PC-3 (cell line): ENCODE measurements at regions not wholly inside any gene's neighbourhood (a gene's known extent, or its start where the extent isn't known, plus 50 kb on each side); places are given as distances from the start of the nearest gene placed in this dataset.

Experiments used
- ATAC-seq: fragments of 200-7000 bp; cut with Tn5 transposase; 2 replicates; pipeline ENCODE4 v1.9.1; 2020; ENCODE audit warnings: mild to moderate bottlenecking, moderate library complexity
- BruUV-seq: library from RNA; stranded (reverse); fragments of 400-500 nt; replicated peaks from 2 replicates; lab custom pipeline; 2021; lab: Mats Ljungman, UMichigan
- CTCF ChIA-PET: fragments of 300-600 bp; sonication (Branson Sonifier 250); formaldehyde crosslinking; loops from one replicate; lab custom pipeline; 2022; ENCODE audit warnings: antibody characterized with exemption; lab: Charles Lee
- POLR2A ChIA-PET: fragments of 300-600 bp; sonication (Branson Sonifier 250); formaldehyde crosslinking; loops from one replicate; lab custom pipeline; 2022; ENCODE audit warnings: antibody characterized with exemption; ENCODE audit not compliant: unreplicated experiment; lab: Charles Lee
- DNase-seq: peaks from one replicate; pipeline ENCODE4 v3.0.0-alpha.2; 2015
- H2AFZ ChIP-seq: fragments of 300-600 bp; sonication (generic); 2 replicates; pipeline ENCODE4 v1.6.0; 2016; ENCODE audit warnings: antibody characterized with exemption, low read length
- H3F3A ChIP-seq: fragments of 300-600 bp; sonication (generic); one replicate; pipeline ENCODE4 v1.6.0; 2017; ENCODE audit warnings: antibody characterized with exemption, low read length, control low read depth, mild to moderate bottlenecking; ENCODE audit not compliant: unreplicated experiment
- H3K27ac ChIP-seq: fragments of 300-600 bp; sonication (generic); 2 replicates; pipeline ENCODE4 v1.5.1; 2016; ENCODE audit warnings: mild to moderate bottlenecking, low read length
- H3K27me3 ChIP-seq: fragments of 300-600 bp; sonication (generic); 2 replicates; pipeline ENCODE4 v1.6.1; 2016; ENCODE audit warnings: low read length, mixed read lengths
- H3K36me3 ChIP-seq: fragments of 300-600 bp; sonication (generic); 2 replicates; pipeline ENCODE4 v1.6.1; 2016; ENCODE audit warnings: low read depth, mixed run types, low read length, mixed read lengths
- H3K4me1 ChIP-seq: fragments of 300-600 bp; sonication (generic); 2 replicates; pipeline ENCODE4 v1.5.1; 2016; ENCODE audit warnings: low read length; ENCODE audit not compliant: insufficient read depth
- H3K4me2 ChIP-seq: fragments of 300-600 bp; sonication (generic); 2 replicates; pipeline ENCODE4 v1.6.0; 2016; ENCODE audit warnings: low read length
- H3K4me3 ChIP-seq: fragments of 300-600 bp; sonication (generic); 2 replicates; pipeline ENCODE4 v1.5.1; 2016; ENCODE audit warnings: mild to moderate bottlenecking, low read length, mixed read lengths
- H3K79me2 ChIP-seq: fragments of 300-600 bp; sonication (generic); 2 replicates; pipeline ENCODE4 v1.6.1; 2017; ENCODE audit warnings: low read length, mixed read lengths
- H3K9ac ChIP-seq: fragments of 300-600 bp; sonication (generic); 2 replicates; pipeline ENCODE4 v1.6.0; 2016; ENCODE audit warnings: mild to moderate bottlenecking, low read length
- H3K9me2 ChIP-seq: fragments of 300-600 bp; sonication (generic); replicated peaks from 2 replicates; pipeline ENCODE4 v1.6.1; 2016; ENCODE audit warnings: mixed run types, low read length, mixed read lengths
- H3K9me3 ChIP-seq: fragments of 300-600 bp; sonication (generic); 2 replicates; pipeline ENCODE4 v1.6.1; 2016; ENCODE audit warnings: low read length, mixed read lengths
- H4K20me1 ChIP-seq: fragments of 300-600 bp; sonication (generic); 2 replicates; pipeline ENCODE4 v1.6.1; 2016; ENCODE audit warnings: low read length, mixed read lengths
- EZH2 ChIP-seq: fragments of 300-600 bp; sonication (generic); IDR thresholded peaks from one replicate; pipeline ENCODE4 v1.6.1; 2017; ENCODE audit warnings: antibody characterized with exemption, mild to moderate bottlenecking, low read length; ENCODE audit not compliant: unreplicated experiment
- EZH2phosphoT487 ChIP-seq: fragments of 300-600 bp; sonication (generic); IDR thresholded peaks from 2 replicates; pipeline ENCODE4 v1.6.1; 2018; ENCODE audit warnings: mild to moderate bottlenecking, antibody characterized with exemption, low read length, borderline replicate concordance
- intact Hi-C: fragments of 100-400 bp; cut with micrococcal nuclease; formaldehyde crosslinking; loops from 2 replicates; pipeline ENCODE4 v1.9.0; 2023
- TF ChIP-seq, protein P1 (sequence below): fragments of 300-600 bp; sonication (generic); conservative IDR thresholded peaks from 2 replicates; pipeline ENCODE4 v1.5.1; 2017; ENCODE audit warnings: antibody characterized with exemption, low read depth, mild to moderate bottlenecking, low read length

DNA sequence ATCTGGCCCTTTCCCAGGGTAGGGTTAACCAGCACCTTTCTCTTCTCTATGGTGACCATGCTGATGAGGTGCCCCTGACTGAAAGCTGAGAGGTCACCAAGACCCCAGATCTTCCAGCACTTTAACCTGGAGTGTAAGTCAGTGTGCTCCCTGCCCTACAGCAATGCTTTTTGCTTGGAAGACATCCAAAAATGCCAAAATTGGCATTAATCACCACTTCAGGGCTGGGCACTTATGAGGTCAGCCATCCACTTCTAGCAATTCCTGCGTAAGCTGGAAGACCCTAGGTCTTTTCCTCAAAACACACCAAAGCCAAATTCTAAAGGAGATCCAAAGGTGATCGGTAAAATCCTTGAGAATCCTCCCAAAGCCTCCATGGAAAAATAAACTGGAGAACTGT lies 81.2 kb upstream of the LOC128125822 start:
- Histone ChIP-seq H3K4me2 (no peak overlapping the region), H3K27ac (no peak overlapping the region), H3F3A (no peaks in the 10 kb centered on the region), H3K9ac (no peak overlapping the region), H3K9me2 (no peaks in the 10 kb centered on the region), H3K4me1 (no peaks in the 10 kb centered on the region), H3K36me3 (no peaks in the 10 kb centered on the region), H3K27me3 (no peaks in the 10 kb centered on the region), H3K9me3 (no peaks in the 10 kb centered on the region), H3K4me3 (no peak overlapping the region), H3K79me2 (no peaks in the 10 kb centered on the region), H2AFZ (no peak overlapping the region), H4K20me1 (no peaks in the 10 kb centered on the region)
- no TSS peak for BruUV-seq
- DNase-seq (peak; percentile 7), ATAC-seq (no peak)
- TF ChIP-seq, protein P1, sequence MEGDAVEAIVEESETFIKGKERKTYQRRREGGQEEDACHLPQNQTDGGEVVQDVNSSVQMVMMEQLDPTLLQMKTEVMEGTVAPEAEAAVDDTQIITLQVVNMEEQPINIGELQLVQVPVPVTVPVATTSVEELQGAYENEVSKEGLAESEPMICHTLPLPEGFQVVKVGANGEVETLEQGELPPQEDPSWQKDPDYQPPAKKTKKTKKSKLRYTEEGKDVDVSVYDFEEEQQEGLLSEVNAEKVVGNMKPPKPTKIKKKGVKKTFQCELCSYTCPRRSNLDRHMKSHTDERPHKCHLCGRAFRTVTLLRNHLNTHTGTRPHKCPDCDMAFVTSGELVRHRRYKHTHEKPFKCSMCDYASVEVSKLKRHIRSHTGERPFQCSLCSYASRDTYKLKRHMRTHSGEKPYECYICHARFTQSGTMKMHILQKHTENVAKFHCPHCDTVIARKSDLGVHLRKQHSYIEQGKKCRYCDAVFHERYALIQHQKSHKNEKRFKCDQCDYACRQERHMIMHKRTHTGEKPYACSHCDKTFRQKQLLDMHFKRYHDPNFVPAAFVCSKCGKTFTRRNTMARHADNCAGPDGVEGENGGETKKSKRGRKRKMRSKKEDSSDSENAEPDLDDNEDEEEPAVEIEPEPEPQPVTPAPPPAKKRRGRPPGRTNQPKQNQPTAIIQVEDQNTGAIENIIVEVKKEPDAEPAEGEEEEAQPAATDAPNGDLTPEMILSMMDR = no peak
- no peak for TF ChIP-seq EZH2phosphoT487
- TF ChIP-seq EZH2 = no peak
- ChIA-PET POLR2A (no interaction called here), CTCF (no interaction called here)
- intact Hi-C loops = no loop called here

DNA sequence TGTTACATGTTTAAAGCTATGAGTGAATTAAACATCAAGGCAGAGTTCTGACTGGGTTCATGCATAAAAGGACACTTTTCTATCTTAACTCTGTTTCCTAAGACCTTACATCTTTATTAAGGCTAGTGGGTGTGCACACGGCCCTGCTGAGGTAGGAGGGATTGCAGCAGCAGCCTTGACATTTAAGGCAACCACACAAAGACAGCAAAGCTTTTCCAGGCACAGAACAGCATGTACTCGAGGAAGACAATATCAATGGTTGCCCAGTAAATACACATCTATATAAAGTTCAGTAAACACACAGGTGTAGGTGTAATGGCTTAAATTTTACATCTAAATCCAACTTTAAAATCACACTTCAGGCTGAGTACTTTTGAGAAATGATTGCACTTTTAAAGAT lies 79.8 kb upstream of the LOC128125822 start:
- Histone ChIP-seq H3K79me2 (no peaks in the 10 kb centered on the region), H3K27me3 (no peaks in the 10 kb centered on the region), H3K27ac (no peak overlapping the region), H3K9me3 (no peaks in the 10 kb centered on the region), H3K4me3 (no peak overlapping the region), H3F3A (no peaks in the 10 kb centered on the region), H3K4me1 (no peaks in the 10 kb centered on the region), H3K9me2 (no peaks in the 10 kb centered on the region), H3K9ac (no peak overlapping the region), H4K20me1 (no peaks in the 10 kb centered on the region), H2AFZ (no peak overlapping the region), H3K4me2 (no peak overlapping the region), H3K36me3 (no peaks in the 10 kb centered on the region)
- TF ChIP-seq EZH2phosphoT487 (no peak), EZH2 (no peak)
- TF ChIP-seq, protein P1 = no peak
- no TSS peak for BruUV-seq
- ATAC-seq (no peak), DNase-seq (no peak)
- intact Hi-C loops = no loop called here
- ChIA-PET CTCF (no interaction called here), POLR2A (no interaction called here)

DNA sequence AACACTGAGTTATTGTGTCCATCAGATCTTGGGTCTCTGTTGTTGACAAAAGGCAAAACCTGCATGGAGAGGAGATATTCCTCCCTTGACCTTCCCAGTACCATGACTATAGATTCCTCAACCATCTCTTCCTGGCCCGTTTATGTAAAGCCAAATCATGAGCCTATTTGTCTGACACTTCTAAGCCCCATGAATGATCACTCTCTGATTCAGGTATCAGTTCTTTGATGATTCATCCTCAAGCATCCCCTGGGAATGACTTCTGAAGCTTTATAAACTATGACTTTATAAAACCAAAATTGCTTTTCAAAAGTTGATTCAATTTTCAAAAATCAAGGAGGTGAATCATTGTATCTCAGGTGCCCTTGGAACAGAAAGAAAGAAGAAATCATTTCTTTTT lies 78.7 kb upstream of the LOC128125822 start:
- DNase-seq = peak; percentile 4
- Histone ChIP-seq H3K4me3 (no peak overlapping the region), H3K36me3 (no peaks in the 10 kb centered on the region), H3K4me1 (no peaks in the 10 kb centered on the region), H3F3A (no peaks in the 10 kb centered on the region), H3K27me3 (no peaks in the 10 kb centered on the region), H3K79me2 (no peaks in the 10 kb centered on the region), H2AFZ (no peak overlapping the region), H3K4me2 (no peak overlapping the region), H4K20me1 (no peaks in the 10 kb centered on the region), H3K27ac (no peak overlapping the region), H3K9me3 (no peaks in the 10 kb centered on the region), H3K9ac (no peak overlapping the region), H3K9me2 (no peaks in the 10 kb centered on the region)
- no TSS peak for BruUV-seq
- intact Hi-C loops = no loop called here
- POLR2A ChIA-PET = no interaction called here
- no peak for ATAC-seq
- CTCF ChIA-PET = no interaction called here
- TF ChIP-seq, protein P1 = no peak
- TF ChIP-seq EZH2phosphoT487 = no peak
- TF ChIP-seq EZH2 = no peak
